ENCODE measurements at regions not wholly inside any gene's neighbourhood (a gene's known extent, or its start where the extent isn't known, plus 50 kb on each side); places are given as distances from the start of the nearest gene placed in this dataset.

- TF ChIP-seq SMC3 (IDR thresholded peaks at IDR 0.05; ENCODE audit: low read depth, low read length) (no peak), MAX (IDR thresholded peaks at IDR 0.05; ENCODE audit: low read depth) (no peak), MEF2A (IDR thresholded peaks at IDR 0.05; ENCODE audit: borderline replicate concordance, low read depth) (no peak)
Observed at GRCh38 chr3:117696851-117697407, 987.4 kb downstream of the TUSC7 start (continued).

- Histone ChIP-seq H2AFZ (ENCODE audit: low read depth) (no peak overlapping the region), H3K27me3 (ENCODE audit: insufficient read depth) (no peaks in the 10 kb centered on the region), H3K4me1 (ENCODE audit: control insufficient read depth in 1 of 2, insufficient read depth in 2 of 2, low read depth in 1 of 2, low read length in 1 of 2) (peaks cover 0 to 8% of the 10 kb centered on the region in 2 experiments; a peak in 2 of 4 replicates), H3K4me2 (no peak overlapping the region), H4K20me1 (ENCODE audit: insufficient read depth) (no peaks in the 10 kb centered on the region), H3K9me2 (no peaks in the 10 kb centered on the region), H3K9me3 (no peaks in the 10 kb centered on the region), H3K4me3 (ENCODE audit: low read depth in 2 of 2, low read length in 1 of 2) (no peak overlapping the region), H3K79me2 (ENCODE audit: insufficient read depth) (no peaks in the 10 kb centered on the region), H3K36me3 (replicated peaks in 1 of 2; ENCODE audit: control insufficient read depth in 1 of 2, insufficient read depth in 2 of 2, low read length in 1 of 2) (no peaks in the 10 kb centered on the region), H3F3A (replicated peaks; ENCODE audit: insufficient read depth) (no peaks in the 10 kb centered on the region), H3K27ac (ENCODE audit: low read depth in 2 of 2, low read length in 1 of 2) (no peak overlapping the region), H3K9ac (no peak overlapping the region)
- POLR2A ChIA-PET: no interaction called here
- WGBS (ENCODE audit: low lambda C conversion rate): 74% methylated on average over 2 of the region's 2 CpGs
- no peak for DNase-seq
- CTCF ChIA-PET: no interaction called here
- TF ChIP-seq IRF3 (IDR thresholded peaks at IDR 0.05; ENCODE audit: low read depth, low read length) (no peak), ZBTB33 (IDR thresholded peaks at IDR 0.05; ENCODE audit: borderline replicate concordance, low read depth) (no peak), REST (IDR thresholded peaks at IDR 0.05; ENCODE audit: low read depth, low read length) (no peak), RXRA (IDR thresholded peaks at IDR 0.05; ENCODE audit: borderline replicate concordance, low read depth) (no peak), GATA2 (CRISPR knock-in tag; IDR thresholded peaks at IDR 0.05) (no peak), SMC3 (IDR thresholded peaks at IDR 0.05; ENCODE audit: low read depth, low read length) (no peak), TCF12 (IDR thresholded peaks at IDR 0.05) (no peak), FOXM1 (IDR thresholded peaks at IDR 0.05; ENCODE audit: low read depth) (no peak), RAD21 (IDR thresholded peaks at IDR 0.05; ENCODE audit: low read length) (no peak), RCOR1 (IDR thresholded peaks at IDR 0.05; ENCODE audit: low read length) (no peak), EP300 (IDR thresholded peaks at IDR 0.05; ENCODE audit: borderline replicate concordance in 1 of 2, low read depth in 1 of 2, low read length in 1 of 2) (no peak), NRF1 (IDR thresholded peaks at IDR 0.05; ENCODE audit: low read depth, low read length) (no peak)
Observed at GRCh38 chr3:117699058-117699457, 989.5 kb downstream of the TUSC7 start.
